ENCODE measurements at regions not wholly inside any gene's neighbourhood (a gene's known extent, or its start where the extent isn't known, plus 50 kb on each side); places are given as distances from the start of the nearest gene placed in this dataset.

GRCh38 chr7:124681946-124682345 is 83.6 kb downstream of the GPR37 start:
- no peak overlapping the region for H3K4me3 Mint-ChIP-seq
- H3K27me3 Mint-ChIP-seq (ENCODE audit: low read depth), result peaks cover 5% of the 10 kb centered on the region
- H3K9me3 Mint-ChIP-seq, result no peaks in the 10 kb centered on the region

GRCh38 chr7:124680304-124680703 is 85.3 kb downstream of the GPR37 start:
- H3K27ac Mint-ChIP-seq, result no peak overlapping the region
- no peaks in the 10 kb centered on the region for H3K4me1 Mint-ChIP-seq
- H3K9me3 Mint-ChIP-seq, result no peaks in the 10 kb centered on the region
- TF ChIP-seq CTCF (IDR thresholded peaks at IDR 0.05; ENCODE audit: unreplicated experiment in 3 of 3), result no peak
- H3K27me3 Mint-ChIP-seq (ENCODE audit: low read depth), result peaks cover 5% of the 10 kb centered on the region
- no peaks in the 10 kb centered on the region for H3K36me3 Mint-ChIP-seq (ENCODE audit: low read depth)
- H3K4me3 Mint-ChIP-seq, result no peak overlapping the region

More at GRCh38 chr7:124681946-124682345, 83.6 kb downstream of the GPR37 start:
- TF ChIP-seq CTCF (IDR thresholded peaks at IDR 0.05; ENCODE audit: unreplicated experiment in 3 of 3), result no peak
- no peak overlapping the region for H3K27ac Mint-ChIP-seq
- H3K36me3 Mint-ChIP-seq (ENCODE audit: low read depth), result no peaks in the 10 kb centered on the region
- peaks cover 8% of the 10 kb centered on the region for H3K4me1 Mint-ChIP-seq

GRCh38 chr7:124679586-124680225 is 85.9 kb downstream of the GPR37 start:
- Mint-ChIP-seq H3K27me3 (ENCODE audit: low read depth) (peaks cover 5% of the 10 kb centered on the region), H3K27ac (no peak overlapping the region), H3K4me1 (no peaks in the 10 kb centered on the region), H3K4me3 (no peak overlapping the region), H3K36me3 (ENCODE audit: low read depth) (no peaks in the 10 kb centered on the region), H3K9me3 (no peaks in the 10 kb centered on the region)
- TF ChIP-seq CTCF (IDR thresholded peaks at IDR 0.05; ENCODE audit: unreplicated experiment in 3 of 3), result no peak

GRCh38 chr7:124679146-124679545 is 86.4 kb downstream of the GPR37 start:
- TF ChIP-seq CTCF (IDR thresholded peaks at IDR 0.05; ENCODE audit: unreplicated experiment in 3 of 3), result no peak
- H3K27me3 Mint-ChIP-seq (ENCODE audit: low read depth), result peaks cover 5% of the 10 kb centered on the region
- no peaks in the 10 kb centered on the region for H3K9me3 Mint-ChIP-seq
- H3K27ac Mint-ChIP-seq, result no peak overlapping the region
- H3K36me3 Mint-ChIP-seq (ENCODE audit: low read depth), result no peaks in the 10 kb centered on the region
- no peaks in the 10 kb centered on the region for H3K4me1 Mint-ChIP-seq
- H3K4me3 Mint-ChIP-seq, result no peak overlapping the region

GRCh38 chr7:124674451-124674850 is 91.1 kb downstream of the GPR37 start:
- Mint-ChIP-seq H3K27me3 (ENCODE audit: low read depth) (no peaks in the 10 kb centered on the region), H3K36me3 (ENCODE audit: low read depth) (no peaks in the 10 kb centered on the region)

More at GRCh38 chr7:124674451-124674850, 91.1 kb downstream of the GPR37 start:
- H3K4me3 Mint-ChIP-seq, result no peak overlapping the region
- no peaks in the 10 kb centered on the region for H3K9me3 Mint-ChIP-seq
- TF ChIP-seq CTCF (IDR thresholded peaks at IDR 0.05; ENCODE audit: unreplicated experiment in 3 of 3), result no peak
- no peak overlapping the region for H3K27ac Mint-ChIP-seq
- peaks cover 20% of the 10 kb centered on the region for H3K4me1 Mint-ChIP-seq
